NCI-H748 (cell line): ENCODE measurements at regions not wholly inside any gene's neighbourhood (a gene's known extent, or its start where the extent isn't known, plus 50 kb on each side); places are given as distances from the start of the nearest gene placed in this dataset.

Source experiments
- DNase-seq: peaks from one replicate; lab custom pipeline; 2025; ENCODE audit not compliant: unreplicated experiment; lab: John Stamatoyannopoulos, UW

- DNase-seq = no peak
Observed at GRCh38 chr6:6886171-6886885, 221.4 kb upstream of the RREB1 start.

GRCh38 chr6:6886886-6887285 lies 220.9 kb upstream of the RREB1 start:
- no peak for DNase-seq

DNA sequence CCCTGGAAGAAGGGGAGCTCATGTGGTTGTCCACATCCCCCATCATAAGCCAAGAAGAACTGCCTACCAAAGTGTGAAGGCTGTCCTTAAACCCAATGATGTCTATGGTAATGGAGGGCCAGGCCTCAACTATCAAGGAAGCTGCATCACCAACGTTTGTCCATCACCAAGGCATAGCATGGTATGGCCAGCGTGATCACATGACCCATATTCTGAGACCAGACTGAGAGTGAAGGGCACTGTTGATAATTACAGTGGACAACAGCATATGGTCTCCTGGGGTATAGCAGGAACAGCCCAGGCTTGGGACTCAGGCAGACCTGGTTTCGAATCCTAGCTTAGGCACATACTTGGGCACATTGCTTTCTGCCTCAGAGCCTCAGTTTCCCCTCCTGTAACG lies 218.2 kb upstream of the RREB1 start:
- no peak for DNase-seq

DNA sequence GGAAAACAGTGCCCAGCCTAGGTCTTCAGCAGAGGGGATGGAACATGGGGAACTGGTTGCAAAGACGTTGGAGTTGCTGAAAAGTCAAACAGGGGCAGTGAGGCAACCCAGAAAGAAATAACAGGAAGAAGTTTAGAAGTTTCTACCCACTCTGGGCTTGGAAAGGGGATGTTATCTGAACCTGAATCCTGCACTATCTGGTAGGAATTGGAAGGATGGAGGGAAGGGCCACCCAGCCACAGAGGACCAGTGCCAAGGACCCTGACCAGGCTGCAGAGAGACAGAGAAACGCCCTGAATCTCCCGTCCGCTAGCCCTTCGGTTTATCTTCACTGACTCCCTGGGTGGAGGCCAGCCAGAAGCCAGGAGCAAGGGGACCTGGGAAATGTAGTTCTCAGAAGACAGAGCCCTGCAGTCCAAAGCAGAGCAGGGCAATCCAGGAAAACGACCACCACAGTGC lies 217.3 kb upstream of the RREB1 start:
- peak; percentile 35 for DNase-seq

DNA sequence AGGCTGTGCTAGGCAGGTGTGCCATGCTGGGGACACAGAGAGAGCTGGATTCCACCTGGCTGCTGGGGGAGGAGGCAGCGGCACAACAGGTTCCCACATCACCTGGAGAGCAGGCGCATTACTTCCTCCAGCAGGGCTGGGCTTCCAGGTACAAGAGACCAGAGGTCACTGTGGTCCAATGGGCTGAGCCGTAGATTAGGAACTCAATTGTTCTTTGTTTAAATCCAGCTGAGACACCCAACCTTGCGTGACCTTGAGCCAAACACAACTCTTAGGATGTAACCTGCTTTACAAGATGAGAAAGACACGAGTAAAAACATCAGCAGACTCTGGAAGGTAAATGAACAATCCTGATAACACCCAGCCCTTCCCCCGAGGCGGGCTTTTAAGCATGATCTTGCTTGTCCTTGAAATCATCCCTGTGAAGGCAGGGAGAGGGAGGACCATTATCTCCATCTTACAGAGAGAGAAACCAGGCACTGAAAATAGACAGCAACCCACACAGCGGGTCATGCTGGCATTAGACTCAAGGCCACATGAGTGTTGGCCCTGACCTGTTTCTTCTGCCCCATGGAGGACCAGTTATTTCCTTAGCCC lies 216.5 kb upstream of the RREB1 start:
- peak; percentile 91 for DNase-seq

GRCh38 chr6:6891949-6892461 lies 215.8 kb upstream of the RREB1 start:
- DNase-seq = peak; percentile 44

DNA sequence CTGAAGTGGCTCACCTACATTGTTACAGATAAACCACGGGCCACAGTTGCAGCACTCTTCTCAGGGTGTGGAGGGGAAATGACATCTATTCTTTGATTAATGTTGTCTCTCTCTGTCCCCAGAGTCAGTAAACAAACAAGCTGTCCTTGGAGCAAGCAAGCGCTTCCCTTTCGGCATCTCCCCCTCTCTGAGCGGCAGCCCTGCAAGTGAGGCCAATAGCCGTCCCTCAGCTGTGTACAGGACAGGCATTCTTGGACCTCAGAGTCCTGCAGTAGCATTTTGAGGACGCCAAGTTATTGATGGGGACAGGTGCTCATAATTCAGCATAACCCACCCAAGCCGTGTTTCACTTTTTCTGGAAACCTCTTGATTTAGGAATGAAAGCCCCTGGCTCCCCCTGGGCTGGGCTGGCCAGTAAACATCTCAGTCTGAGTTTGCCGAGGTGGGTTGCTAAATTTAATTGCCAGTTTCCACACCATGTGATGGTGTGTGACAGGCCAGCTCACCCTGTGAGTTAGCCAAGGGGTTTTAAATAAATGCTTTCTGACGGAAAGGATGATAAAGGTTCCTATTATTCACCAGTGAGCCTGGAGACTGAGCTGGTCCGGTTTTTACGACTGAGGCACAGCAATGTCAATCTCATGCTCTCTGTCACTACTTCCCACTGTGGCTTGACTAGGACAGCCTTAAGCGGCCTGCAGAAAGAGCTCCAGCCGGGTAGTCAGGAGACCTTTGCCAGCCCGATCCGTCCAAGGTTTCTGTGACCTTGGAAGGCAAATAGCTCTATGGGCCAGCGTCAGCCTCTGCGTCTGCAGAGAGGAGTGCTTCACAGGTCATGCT lies 214.8 kb upstream of the RREB1 start:
- no peak for DNase-seq

DNA sequence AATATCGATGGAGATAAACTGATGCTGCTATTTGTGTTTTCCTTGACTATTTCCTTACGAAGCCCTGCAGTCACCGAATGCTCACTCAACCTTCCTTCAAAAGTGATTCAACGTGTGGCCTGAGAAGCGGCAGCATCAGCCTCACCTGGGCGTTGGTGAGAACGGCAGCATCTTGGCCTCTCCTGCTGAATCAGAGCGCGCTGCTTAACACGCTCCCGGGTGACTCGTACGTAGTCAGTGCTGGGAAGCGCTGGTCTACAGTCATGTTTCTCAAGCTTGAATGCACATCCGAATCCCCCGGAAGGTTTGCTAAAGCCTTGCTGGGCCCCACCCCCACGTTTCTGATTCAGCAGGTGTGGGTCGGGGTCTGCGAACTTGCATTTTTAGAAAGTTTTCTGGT lies 214.1 kb upstream of the RREB1 start:
- DNase-seq = no peak

DNA sequence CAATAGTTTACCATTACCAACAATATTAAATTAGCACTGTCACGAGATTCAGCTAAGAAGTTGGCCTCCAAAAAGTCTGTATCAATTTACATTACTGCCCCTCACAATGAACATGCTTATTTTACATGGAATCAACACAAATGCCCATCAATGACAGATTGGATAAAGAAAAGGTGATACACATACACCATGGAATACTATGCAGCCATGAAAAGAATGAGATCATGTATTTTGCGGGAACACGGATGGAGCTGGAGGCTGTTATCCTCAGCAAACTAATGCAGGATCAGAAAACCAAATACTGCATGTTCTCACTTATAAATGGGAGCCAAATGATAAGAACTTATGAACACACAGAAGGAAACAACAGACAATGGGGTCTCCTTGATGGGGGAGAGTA lies 211.8 kb upstream of the RREB1 start:
- DNase-seq = no peak

DNA sequence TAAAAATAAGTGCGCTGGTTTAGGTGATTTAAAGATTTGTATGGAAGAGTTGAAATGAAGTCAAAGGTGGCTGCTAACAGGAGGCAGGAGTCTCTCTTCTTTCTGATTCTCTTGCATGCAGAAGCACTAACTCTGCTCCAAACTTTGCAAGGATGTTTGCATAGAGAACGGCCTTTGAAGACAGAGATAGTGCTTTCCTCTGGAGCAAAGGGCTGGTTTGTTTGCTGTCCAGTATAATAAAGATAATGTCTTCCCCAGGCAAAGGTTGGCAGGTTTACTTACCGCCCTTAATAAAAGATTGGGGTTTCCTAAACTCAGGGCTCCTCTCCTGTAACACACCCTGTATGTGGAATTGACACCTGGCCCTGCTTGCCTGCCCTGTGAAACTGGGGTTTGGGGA lies 210.6 kb upstream of the RREB1 start:
- DNase-seq = no peak

DNA sequence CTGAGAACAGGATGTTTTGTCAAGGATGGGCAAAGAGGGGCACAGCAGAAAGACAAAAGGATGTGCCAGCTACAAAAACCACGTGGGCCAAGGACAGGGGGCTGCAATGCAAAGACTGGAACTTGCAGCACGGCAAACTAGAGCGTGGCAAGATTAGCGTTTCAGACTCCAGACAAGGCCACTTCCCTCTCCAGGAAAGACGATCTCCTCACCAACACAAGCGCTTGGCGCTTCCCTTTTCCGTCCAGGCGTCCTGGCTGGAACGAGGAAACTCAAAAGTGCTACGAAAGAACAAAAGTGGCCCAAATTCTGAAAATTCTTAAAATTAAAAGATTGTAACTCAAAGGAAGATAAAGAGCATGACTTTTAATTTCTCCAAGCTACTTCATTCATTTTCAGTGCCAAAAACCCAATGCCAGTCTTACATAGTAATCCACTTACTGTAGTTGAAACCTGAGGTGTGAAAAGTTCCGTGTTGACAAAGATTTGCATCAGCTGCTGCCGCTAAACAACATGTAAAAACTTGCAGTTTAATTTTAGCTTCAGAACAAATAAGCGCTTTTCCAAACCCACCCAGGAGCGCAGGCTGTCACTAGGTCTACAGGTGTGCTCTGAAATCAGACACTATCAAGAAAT lies 207.1 kb upstream of the RREB1 start:
- DNase-seq = no peak

GRCh38 chr6:6901205-6901719 lies 206.5 kb upstream of the RREB1 start:
- DNase-seq = peak; percentile 57

GRCh38 chr6:6901945-6902344 lies 205.8 kb upstream of the RREB1 start:
- DNase-seq = no peak

GRCh38 chr6:6905961-6906518 lies 201.7 kb upstream of the RREB1 start:
- DNase-seq = no peak

DNA sequence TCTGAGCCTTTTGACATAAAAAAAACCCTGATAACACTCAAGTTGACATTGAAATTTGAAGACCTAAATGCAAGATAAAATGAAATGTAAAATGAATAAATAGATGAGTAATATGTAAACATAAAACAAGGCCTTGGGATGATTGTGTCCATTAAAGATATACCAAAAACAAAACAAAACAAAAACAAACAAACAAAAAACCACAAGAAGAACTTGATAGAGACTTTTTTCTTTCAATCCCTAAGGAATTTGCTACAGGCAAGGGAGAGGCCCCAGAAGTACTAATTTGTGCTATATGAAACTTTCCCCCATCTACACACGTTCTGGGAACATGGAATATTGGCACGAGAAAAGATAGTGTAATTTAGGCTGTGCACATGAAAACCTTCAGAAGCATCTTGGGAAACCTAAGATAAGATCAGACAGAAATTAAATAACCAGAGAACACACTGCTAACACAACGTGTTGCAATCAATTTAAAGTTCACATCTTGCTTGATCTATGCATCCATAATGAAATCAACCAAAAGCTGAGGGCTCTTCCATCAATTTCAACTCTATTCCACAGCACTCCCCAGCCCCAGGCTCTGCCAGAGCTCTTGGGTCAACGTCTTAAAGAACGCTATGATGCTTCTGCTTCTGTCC lies 201.1 kb upstream of the RREB1 start:
- no peak for DNase-seq

DNA sequence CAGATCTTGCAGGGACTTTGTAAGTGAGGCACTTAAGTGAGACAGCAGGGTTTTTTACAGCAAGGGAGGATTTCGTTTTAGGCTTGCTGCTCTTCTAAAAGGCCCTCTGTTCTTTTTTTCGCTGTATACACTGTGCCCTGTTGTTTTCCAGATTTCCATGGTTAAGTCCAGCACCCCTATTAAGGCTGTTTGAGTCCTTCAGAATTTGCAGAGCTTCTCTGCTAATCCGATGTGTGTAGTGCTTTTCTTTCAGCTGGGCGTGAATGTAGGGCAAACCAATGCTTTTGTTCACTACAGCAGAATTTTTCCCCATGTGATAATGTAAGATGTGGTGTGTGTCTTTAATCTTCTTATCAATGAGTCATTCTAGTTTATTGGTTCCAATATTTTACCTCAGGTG lies 200.5 kb upstream of the RREB1 start:
- DNase-seq = no peak

GRCh38 chr6:6908121-6908520 lies 199.6 kb upstream of the RREB1 start:
- DNase-seq = no peak

GRCh38 chr6:6909111-6909510 lies 198.7 kb upstream of the RREB1 start:
- no peak for DNase-seq

DNA sequence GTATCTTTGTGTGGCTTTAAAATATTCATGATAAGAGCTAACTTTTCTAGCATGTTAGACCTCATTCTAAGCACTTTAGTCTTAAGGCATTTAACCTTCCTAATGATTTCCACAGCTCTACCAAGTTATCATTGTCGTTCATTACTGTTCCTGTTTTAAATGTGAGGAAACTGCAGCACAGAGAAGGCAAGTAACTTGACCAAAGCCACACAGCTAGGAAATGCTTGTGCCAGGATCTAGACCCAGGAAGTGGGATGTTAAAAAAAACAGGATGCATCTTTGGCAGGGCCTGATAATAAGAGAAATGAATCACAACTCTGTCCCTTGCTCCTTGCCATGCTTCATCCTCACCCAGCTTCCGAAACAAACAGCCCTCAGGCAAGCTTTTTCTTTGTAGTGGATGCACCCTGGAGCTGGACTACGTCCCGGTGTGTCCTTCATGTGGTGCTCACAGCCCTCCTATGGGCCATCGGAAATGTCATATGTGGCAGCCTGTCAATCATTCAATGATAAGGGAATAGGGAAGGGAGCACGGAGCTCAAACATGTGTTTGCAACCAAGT lies 196.9 kb upstream of the RREB1 start:
- no peak for DNase-seq

DNA sequence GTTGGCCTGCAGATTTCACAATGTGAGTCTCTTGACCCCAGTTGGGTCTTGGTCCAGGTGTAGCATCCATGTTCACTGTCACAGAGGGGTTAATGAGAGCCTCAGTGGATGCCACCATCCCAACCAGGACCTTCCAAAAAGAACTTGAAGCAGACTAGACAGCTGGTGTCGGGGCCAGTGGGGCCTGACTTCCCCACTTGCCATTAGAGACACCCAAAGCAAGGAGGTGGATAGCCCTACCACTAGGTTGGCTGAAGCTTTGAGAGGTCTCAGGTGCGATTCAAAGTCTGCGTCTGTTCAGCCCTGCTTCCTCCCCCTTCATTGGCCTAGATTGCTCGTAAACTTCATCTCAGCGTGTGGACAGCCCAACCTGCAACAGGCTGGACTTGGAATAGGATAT lies 196.4 kb upstream of the RREB1 start:
- DNase-seq = no peak
